NOMO-1 treated with dmso at 0.1 percent for 144 hours (cell line): ENCODE measurements at regions not wholly inside any gene's neighbourhood (a gene's known extent, or its start where the extent isn't known, plus 50 kb on each side); places are given as distances from the start of the nearest gene placed in this dataset.

Source experiments
- DNase-seq: peaks from one replicate; lab custom pipeline; 2025; ENCODE audit not compliant: unreplicated experiment; lab: John Stamatoyannopoulos, UW

DNA sequence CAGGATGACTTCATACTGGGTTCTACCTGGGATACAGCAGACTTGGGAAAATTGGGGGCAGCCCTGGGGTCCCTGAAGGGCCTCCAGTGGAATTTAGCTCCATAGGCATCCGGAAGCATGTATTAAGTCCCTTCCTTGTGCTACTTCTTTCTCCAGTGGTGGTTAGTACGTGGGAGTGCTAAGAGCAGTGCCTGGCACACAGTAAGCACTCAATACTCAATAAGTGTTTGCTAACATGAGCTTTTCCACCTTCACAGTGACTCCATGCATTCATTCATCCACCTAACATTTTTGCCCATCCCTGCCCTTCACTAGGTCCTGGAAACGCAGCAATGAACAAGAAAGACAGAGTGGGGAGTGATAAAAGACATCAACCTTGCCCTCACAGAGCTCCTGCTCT, 120.5 kb downstream of the MN1 start:
- DNase-seq: no peak

DNA sequence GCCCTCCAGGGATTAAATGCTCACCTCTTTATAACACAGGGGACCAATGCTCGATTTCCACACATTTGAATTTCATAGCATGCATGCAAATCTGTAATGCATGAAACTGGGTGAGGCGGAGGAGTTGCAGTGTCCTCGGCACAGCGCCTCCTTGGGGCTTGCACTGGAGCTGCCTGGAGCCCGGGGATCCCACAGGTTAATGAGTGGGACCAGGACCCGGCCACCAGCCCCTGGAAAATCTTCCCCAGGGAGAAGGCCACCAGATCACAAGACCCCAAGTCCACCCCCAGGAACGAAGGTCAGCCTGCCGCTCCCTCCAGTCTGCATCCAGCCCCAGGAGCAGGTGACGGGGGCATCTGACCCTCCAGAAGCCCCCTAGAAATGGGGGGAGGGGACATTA, 119.1 kb downstream of the MN1 start:
- DNase-seq: no peak

DNA sequence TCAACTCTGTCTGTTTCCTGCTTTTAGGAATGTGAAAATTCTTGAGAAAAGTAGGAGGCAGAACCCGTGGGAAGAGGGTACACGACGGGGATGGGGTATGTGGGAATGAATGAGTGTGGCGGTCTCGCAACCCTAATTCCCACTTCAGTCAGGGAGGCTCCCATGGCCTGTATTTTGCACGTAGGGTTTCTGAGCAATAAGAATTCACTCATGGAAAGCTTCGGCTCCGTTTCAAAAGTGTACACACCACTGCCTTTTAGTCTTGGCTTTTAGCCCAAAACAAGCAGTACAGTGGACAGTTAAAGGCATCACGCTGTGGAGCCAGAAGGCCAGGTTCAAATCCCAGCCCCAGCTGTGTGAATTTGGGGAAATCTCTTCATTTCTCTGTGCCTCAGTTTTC, 116.7 kb downstream of the MN1 start:
- no peak for DNase-seq

DNA sequence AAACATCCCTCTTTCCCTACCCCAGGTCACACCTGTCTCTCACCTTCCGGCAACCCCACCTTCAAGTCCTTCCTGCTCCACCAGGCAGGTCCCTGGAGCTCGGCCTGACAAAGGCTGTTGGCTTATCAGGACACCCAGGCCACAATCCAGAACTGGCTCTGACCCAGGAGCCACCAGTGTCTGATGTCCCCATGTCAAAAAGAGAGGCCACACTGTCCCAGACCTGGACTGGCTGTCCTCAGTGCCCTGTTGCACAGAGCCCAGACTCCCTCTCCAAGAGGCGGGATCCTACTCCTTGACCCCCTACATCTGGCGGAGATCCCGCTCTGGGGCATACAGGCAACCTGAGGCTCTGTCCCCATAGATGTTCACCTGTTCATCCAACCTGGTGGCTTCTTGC, 116.0 kb downstream of the MN1 start:
- DNase-seq: no peak

DNA sequence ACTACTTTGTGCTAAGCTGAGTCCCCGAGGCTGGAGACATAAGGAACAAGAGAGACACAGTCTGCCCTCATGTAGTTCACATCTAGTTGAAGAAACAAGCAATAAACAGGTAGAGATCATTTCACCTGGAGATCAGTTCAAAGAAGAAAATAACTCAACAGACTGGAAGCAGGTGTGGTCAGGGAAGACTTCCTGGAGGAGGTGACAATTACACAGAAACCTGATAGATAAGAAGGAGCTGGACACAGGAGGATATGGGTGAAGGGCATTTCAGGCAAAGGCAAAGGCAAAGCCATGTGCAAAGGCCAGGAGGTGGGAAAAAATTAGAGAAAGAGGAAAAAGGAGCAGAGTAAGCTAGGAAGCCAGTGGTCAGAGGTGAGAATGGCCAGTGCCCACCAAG, 115.6 kb downstream of the MN1 start:
- DNase-seq: no peak

DNA sequence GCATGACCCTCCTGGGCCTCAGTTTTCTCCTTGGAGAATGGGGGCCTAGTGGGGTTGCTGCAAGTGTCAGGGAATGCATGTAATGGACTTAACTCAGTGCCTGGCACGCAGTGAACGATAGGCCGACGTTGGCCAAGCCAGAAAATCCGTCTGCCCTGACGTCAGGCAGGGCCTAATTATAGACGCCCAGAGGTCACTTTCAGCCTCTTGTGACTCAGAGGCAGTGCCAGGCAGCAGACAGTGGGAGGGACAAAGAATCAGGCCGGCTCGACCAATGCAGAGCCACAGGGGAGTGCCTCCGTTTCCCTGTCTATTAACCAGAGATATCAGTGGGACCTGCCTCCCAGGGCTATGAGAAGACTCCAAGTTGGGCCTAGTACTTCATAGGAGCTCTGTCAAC, 115.0 kb downstream of the MN1 start:
- peak; percentile 10 for DNase-seq

DNA sequence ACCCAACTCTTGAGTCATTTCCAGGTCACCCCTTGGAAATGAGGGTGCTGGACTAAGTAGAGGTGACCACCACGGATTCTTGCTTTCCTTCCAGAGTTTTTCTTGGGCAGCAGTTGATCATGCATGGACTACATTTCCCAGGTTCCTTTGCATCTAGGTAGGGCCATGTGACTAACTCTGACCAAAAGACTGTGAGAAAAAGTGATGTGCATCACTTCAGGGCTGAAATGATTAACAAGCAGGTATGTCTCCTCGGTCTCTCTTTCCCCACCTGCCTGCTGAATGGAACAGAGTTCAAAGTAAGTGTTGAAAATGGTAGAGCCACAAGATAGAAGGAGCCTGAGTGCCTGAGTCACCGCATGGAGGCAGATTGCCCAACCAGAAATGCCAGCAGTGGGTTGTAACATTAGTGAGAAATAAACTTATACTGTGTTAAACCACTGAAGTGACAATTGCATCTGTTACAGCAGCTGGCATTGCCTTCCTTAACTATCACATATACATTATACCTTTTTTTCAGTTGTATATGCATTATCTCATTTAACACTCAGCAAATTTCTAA, 113.5 kb downstream of the MN1 start:
- DNase-seq: no peak

DNA sequence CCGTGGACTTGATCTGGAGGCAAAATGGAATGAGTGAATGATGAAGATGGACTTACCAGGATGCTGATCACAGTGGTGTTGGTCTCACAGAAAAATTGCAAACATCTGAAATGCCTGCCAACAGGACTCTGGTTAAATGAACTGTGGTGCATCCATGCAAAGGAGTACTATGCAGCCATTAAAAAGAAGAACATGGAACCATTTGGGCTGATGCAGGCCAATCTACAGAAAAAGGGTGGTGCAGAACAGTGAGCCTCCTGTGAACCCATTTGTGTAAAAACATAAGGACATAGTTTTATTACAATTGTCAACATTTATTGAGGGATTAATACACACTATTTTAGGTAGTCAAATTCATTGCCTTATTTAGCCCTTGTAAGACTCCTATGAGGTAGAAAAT, 111.9 kb downstream of the MN1 start:
- no peak for DNase-seq

DNA sequence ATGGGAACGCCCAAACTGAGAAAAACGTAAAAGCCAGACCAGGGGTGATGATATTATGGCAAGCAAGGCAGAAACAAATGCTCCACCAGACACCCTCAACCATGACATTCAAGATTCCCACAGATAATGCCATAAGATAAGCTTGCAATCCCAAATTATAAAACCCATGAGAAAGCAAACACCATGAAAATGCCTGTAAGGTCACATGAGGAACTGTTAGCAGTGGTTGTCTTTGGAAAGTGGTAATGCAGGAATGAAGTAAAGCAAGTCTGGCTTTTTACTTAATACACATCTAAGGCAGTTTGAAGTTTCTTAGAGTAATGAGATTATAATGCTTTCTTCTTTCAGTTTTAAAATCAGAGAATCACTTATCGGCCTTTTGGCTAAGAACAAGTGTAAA, 111.0 kb downstream of the MN1 start:
- DNase-seq: no peak

DNA sequence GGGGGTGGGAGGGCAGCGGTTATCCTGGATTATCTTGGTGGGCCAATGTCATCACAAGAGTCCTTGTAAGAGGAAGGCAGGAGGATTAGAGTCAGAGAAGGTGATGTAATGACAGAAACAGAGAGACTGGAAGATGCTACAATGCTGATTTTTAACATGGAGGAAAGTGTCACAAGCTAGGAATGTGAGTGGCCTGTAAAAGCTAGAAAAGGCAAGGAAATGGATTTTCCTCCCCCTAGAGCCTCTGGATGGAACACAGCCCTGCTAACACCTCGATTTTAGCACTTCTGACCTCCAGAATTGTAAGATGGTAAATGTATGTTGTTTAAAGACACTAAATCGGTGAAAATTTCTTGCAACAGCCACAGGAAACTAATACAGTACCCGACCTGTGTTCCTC, 109.3 kb downstream of the MN1 start:
- no peak for DNase-seq

DNA sequence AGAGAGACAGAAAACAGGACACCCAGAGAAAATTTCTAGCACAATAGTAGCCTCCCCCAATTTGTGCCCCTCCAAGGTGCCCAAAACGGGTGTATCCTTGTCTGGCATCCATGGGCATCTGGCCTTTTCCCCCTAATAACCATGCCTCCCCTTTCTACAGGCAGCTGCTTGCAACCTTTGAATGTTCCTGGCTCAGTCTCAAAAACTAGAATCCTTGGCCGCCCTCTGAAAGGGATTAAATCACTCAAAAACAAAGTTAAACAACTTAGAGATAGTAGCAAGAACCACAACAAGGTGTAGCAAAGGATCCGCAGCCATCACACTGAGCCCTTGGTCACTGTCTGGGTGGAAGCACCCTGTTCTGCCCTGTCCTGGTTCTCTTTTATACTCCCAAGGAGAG, 105.6 kb downstream of the MN1 start:
- no peak for DNase-seq

DNA sequence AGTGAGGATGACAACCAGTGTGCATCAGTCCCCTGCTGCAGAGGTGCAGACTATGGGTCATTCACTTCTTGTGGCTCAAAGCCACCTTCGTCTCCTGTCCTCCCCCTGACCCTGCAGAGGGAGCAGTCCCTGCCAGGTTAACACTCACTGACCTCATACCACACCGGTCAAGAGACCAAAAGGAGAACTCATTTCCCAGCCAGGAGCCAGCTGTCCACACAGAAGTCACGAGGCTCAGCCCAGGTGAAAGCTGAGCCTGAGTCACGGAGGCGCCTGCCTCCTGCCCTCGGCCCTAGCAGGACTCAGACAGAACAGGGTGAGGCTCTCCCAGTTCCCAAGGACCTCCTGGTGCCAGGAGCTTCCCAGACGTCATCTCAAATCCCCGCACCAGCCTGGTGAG, 103.7 kb downstream of the MN1 start:
- DNase-seq: no peak
